ENCODE measurements at regions not wholly inside any gene's neighbourhood (a gene's known extent, or its start where the extent isn't known, plus 50 kb on each side); places are given as distances from the start of the nearest gene placed in this dataset.

DNA sequence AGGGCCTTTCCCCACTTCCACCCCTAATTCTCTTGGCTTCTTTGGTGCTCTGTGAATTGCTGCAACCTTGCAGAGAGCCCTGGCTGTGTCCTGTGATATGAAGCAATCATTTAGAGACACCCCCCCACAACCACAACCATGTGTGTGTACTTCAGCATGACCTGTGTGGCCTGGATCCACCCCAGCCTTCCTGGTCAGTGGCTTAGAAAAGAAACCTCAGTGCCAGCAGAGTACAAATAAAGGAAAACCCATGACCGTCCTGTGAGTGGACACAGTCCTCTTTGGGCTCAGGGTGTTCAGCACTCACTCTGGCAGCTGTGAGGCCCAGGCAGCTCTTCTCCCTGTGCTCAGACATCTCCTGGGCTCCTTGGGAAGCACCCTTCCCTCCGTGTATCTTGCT is 206.6 kb upstream of the DIO3 start (continued):
- TF ChIP-seq, protein P1, sequence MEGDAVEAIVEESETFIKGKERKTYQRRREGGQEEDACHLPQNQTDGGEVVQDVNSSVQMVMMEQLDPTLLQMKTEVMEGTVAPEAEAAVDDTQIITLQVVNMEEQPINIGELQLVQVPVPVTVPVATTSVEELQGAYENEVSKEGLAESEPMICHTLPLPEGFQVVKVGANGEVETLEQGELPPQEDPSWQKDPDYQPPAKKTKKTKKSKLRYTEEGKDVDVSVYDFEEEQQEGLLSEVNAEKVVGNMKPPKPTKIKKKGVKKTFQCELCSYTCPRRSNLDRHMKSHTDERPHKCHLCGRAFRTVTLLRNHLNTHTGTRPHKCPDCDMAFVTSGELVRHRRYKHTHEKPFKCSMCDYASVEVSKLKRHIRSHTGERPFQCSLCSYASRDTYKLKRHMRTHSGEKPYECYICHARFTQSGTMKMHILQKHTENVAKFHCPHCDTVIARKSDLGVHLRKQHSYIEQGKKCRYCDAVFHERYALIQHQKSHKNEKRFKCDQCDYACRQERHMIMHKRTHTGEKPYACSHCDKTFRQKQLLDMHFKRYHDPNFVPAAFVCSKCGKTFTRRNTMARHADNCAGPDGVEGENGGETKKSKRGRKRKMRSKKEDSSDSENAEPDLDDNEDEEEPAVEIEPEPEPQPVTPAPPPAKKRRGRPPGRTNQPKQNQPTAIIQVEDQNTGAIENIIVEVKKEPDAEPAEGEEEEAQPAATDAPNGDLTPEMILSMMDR (conservative IDR thresholded peaks at IDR 0.05; ENCODE audit: low read depth in 2 of 2) = no peak
- TF ChIP-seq STAT1 (IDR thresholded peaks at IDR 0.05; ENCODE audit: unreplicated experiment) = no peak
- TF ChIP-seq, protein P2, sequence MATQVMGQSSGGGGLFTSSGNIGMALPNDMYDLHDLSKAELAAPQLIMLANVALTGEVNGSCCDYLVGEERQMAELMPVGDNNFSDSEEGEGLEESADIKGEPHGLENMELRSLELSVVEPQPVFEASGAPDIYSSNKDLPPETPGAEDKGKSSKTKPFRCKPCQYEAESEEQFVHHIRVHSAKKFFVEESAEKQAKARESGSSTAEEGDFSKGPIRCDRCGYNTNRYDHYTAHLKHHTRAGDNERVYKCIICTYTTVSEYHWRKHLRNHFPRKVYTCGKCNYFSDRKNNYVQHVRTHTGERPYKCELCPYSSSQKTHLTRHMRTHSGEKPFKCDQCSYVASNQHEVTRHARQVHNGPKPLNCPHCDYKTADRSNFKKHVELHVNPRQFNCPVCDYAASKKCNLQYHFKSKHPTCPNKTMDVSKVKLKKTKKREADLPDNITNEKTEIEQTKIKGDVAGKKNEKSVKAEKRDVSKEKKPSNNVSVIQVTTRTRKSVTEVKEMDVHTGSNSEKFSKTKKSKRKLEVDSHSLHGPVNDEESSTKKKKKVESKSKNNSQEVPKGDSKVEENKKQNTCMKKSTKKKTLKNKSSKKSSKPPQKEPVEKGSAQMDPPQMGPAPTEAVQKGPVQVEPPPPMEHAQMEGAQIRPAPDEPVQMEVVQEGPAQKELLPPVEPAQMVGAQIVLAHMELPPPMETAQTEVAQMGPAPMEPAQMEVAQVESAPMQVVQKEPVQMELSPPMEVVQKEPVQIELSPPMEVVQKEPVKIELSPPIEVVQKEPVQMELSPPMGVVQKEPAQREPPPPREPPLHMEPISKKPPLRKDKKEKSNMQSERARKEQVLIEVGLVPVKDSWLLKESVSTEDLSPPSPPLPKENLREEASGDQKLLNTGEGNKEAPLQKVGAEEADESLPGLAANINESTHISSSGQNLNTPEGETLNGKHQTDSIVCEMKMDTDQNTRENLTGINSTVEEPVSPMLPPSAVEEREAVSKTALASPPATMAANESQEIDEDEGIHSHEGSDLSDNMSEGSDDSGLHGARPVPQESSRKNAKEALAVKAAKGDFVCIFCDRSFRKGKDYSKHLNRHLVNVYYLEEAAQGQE (IDR thresholded peaks at IDR 0.05; ENCODE audit: unreplicated experiment) = no peak
- TF ChIP-seq ZNF331 (CRISPR knock-in tag; IDR thresholded peaks at IDR 0.05; ENCODE audit: low read depth) = no peak
- no peak for TF ChIP-seq NANOG (IDR thresholded peaks at IDR 0.05; ENCODE audit: borderline replicate concordance)
- TF ChIP-seq ZNF114 (CRISPR knock-in tag; IDR thresholded peaks at IDR 0.05) = no peak
- TF ChIP-seq EZH2 (IDR thresholded peaks at IDR 0.05; ENCODE audit: low read depth, unreplicated experiment) = no peak
- no peak for TF ChIP-seq CREB1 (CRISPR knock-in tag; IDR thresholded peaks at IDR 0.05; ENCODE audit: low read depth)
- TF ChIP-seq POLR2AphosphoS5 (IDR thresholded peaks at IDR 0.05; ENCODE audit: low read depth) = no peak
- TF ChIP-seq EZH2phosphoT487 (IDR thresholded peaks at IDR 0.05; ENCODE audit: unreplicated experiment) = no peak

DNA sequence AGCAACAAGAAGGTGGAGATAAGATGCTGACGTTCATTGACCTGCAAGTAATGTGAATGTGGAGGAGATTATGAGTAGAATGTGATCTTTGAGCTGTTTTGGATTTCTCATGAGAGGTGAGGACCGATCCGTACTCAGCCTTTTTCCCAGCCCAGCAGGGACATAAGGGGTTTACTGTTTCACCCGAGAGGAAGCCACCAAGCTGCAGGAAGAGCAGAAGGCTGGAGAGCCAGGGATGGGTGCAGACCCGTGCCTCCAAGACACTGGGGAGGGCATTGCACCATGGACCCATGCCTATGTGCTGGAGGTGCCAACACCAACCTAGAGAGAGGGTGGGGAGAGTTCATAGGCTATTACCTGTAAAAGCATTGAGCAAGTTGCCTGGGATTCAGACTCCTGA is 206.0 kb upstream of the DIO3 start:
- Mint-ChIP-seq H3K27me3 (ENCODE audit: insufficient read depth, low read depth, poor library complexity) (peaks cover 5% of the 10 kb centered on the region), H3K4me3 (no peak overlapping the region), H3K9me3 (peaks cover 40% of the 10 kb centered on the region), H3K27ac (no peak overlapping the region), H3K36me3 (ENCODE audit: low read depth) (peaks cover 3% of the 10 kb centered on the region; the same call in 2 of the 3 replicates), H3K4me1 (peaks cover 7% of the 10 kb centered on the region)
- no peaks in the 10 kb centered on the region for H4K20me1 ChIP-seq (replicated peaks; ENCODE audit: insufficient read depth)
- no peaks in the 10 kb centered on the region for H3F3A ChIP-seq (replicated peaks; ENCODE audit: low read depth)
- no peaks in the 10 kb centered on the region for H3K4me1 ChIP-seq (ENCODE audit: insufficient read depth)
- H2AFZ ChIP-seq = no peak overlapping the region
- no peaks in the 10 kb centered on the region for H3K36me3 ChIP-seq (ENCODE audit: insufficient read depth)
- no peak overlapping the region for H3K4me2 ChIP-seq
- no peak overlapping the region for H3K4me3 ChIP-seq
- H3K27me3 ChIP-seq (ENCODE audit: insufficient read depth) = no peaks in the 10 kb centered on the region
- no peak overlapping the region for H3K27ac ChIP-seq (ENCODE audit: low read depth)
- TF ChIP-seq CREB1 (CRISPR knock-in tag; IDR thresholded peaks at IDR 0.05; ENCODE audit: low read depth) (no peak), ZNF331 (CRISPR knock-in tag; IDR thresholded peaks at IDR 0.05; ENCODE audit: low read depth) (no peak), JUNB (IDR thresholded peaks at IDR 0.05; ENCODE audit: unreplicated experiment) (no peak), ZNF114 (CRISPR knock-in tag; IDR thresholded peaks at IDR 0.05) (no peak)
- TF ChIP-seq, protein P3, sequence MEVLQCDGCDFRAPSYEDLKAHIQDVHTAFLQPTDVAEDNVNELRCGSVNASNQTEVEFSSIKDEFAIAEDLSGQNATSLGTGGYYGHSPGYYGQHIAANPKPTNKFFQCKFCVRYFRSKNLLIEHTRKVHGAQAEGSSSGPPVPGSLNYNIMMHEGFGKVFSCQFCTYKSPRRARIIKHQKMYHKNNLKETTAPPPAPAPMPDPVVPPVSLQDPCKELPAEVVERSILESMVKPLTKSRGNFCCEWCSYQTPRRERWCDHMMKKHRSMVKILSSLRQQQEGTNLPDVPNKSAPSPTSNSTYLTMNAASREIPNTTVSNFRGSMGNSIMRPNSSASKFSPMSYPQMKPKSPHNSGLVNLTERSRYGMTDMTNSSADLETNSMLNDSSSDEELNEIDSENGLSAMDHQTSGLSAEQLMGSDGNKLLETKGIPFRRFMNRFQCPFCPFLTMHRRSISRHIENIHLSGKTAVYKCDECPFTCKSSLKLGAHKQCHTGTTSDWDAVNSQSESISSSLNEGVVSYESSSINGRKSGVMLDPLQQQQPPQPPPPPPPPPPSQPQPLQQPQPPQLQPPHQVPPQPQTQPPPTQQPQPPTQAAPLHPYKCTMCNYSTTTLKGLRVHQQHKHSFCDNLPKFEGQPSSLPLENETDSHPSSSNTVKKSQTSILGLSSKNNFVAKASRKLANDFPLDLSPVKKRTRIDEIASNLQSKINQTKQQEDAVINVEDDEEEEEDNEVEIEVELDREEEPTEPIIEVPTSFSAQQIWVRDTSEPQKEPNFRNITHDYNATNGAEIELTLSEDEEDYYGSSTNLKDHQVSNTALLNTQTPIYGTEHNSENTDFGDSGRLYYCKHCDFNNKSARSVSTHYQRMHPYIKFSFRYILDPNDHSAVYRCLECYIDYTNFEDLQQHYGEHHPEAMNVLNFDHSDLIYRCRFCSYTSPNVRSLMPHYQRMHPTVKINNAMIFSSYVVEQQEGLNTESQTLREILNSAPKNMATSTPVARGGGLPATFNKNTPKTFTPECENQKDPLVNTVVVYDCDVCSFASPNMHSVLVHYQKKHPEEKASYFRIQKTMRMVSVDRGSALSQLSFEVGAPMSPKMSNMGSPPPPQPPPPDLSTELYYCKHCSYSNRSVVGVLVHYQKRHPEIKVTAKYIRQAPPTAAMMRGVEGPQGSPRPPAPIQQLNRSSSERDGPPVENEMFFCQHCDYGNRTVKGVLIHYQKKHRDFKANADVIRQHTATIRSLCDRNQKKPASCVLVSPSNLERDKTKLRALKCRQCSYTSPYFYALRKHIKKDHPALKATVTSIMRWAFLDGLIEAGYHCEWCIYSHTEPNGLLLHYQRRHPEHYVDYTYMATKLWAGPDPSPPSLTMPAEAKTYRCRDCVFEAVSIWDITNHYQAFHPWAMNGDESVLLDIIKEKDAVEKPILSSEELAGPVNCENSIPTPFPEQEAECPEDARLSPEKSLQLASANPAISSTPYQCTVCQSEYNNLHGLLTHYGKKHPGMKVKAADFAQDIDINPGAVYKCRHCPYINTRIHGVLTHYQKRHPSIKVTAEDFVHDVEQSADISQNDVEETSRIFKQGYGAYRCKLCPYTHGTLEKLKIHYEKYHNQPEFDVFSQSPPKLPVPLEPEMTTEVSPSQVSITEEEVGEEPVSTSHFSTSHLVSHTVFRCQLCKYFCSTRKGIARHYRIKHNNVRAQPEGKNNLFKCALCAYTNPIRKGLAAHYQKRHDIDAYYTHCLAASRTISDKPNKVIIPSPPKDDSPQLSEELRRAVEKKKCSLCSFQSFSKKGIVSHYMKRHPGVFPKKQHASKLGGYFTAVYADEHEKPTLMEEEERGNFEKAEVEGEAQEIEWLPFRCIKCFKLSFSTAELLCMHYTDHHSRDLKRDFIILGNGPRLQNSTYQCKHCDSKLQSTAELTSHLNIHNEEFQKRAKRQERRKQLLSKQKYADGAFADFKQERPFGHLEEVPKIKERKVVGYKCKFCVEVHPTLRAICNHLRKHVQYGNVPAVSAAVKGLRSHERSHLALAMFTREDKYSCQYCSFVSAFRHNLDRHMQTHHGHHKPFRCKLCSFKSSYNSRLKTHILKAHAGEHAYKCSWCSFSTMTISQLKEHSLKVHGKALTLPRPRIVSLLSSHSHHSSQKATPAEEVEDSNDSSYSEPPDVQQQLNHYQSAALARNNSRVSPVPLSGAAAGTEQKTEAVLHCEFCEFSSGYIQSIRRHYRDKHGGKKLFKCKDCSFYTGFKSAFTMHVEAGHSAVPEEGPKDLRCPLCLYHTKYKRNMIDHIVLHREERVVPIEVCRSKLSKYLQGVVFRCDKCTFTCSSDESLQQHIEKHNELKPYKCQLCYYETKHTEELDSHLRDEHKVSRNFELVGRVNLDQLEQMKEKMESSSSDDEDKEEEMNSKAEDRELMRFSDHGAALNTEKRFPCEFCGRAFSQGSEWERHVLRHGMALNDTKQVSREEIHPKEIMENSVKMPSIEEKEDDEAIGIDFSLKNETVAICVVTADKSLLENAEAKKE (CRISPR knock-in tag; IDR thresholded peaks at IDR 0.05) = no peak
- TF ChIP-seq, protein P4, sequence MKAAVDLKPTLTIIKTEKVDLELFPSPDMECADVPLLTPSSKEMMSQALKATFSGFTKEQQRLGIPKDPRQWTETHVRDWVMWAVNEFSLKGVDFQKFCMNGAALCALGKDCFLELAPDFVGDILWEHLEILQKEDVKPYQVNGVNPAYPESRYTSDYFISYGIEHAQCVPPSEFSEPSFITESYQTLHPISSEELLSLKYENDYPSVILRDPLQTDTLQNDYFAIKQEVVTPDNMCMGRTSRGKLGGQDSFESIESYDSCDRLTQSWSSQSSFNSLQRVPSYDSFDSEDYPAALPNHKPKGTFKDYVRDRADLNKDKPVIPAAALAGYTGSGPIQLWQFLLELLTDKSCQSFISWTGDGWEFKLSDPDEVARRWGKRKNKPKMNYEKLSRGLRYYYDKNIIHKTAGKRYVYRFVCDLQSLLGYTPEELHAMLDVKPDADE (IDR thresholded peaks at IDR 0.05) = no peak
- no peaks in the 10 kb centered on the region for H3K79me2 ChIP-seq (replicated peaks; ENCODE audit: insufficient read depth)
- no peak for DNase-seq (ENCODE audit: low spot score)
- ATAC-seq = no peak
- H3K9me2 ChIP-seq (ENCODE audit: insufficient read depth) = 0 out of 2 replicates have a peak, but pooled peaks cover 3% of the 10 kb centered on the region
